ENCODE measurements at regions not wholly inside any gene's neighbourhood (a gene's known extent, or its start where the extent isn't known, plus 50 kb on each side); places are given as distances from the start of the nearest gene placed in this dataset.
"Not testable (repeated sequence)": the region's sequence is repeated elsewhere in the genome, so short reads cannot be mapped to it uniquely, and the experiment has no call there.

GRCh38 chr10:27388761-27389399, 115.2 kb upstream of the RAB18 start:
- peak; percentile 13 for DNase-seq (ENCODE audit: low spot score)

- DNase-seq (ENCODE audit: low spot score): no peak
Measured at GRCh38 chr10:27383595-27384542, 120.2 kb upstream of the RAB18 start.

GRCh38 chr10:27382176-27382575, 121.9 kb upstream of the RAB18 start:
- no peak for DNase-seq (ENCODE audit: low spot score)

GRCh38 chr10:27380929-27381358, 123.2 kb upstream of the RAB18 start:
- DNase-seq (ENCODE audit: low spot score): no peak

GRCh38 chr10:27379041-27379440, 125.1 kb upstream of the RAB18 start:
- not testable (repeated sequence) for DNase-seq (ENCODE audit: low spot score)

GRCh38 chr10:27373566-27374160, 130.4 kb upstream of the RAB18 start:
- DNase-seq (ENCODE audit: low spot score): no peak

GRCh38 chr10:27372095-27372494, 131.5 kb upstream of the ACBD5 start:
- peak; percentile 7 for DNase-seq (ENCODE audit: low spot score)

GRCh38 chr10:27371375-27371774, 130.8 kb upstream of the ACBD5 start:
- DNase-seq (ENCODE audit: low spot score): not testable (repeated sequence)

- DNase-seq (ENCODE audit: low spot score): peak; percentile 31
Measured at GRCh38 chr10:27369880-27370279, 129.3 kb upstream of the ACBD5 start.

GRCh38 chr10:27368706-27369105, 128.1 kb upstream of the ACBD5 start:
- DNase-seq (ENCODE audit: low spot score): no peak

GRCh38 chr10:27366769-27367168, 126.2 kb upstream of the ACBD5 start:
- DNase-seq (ENCODE audit: low spot score): no peak

- no peak for DNase-seq (ENCODE audit: low spot score)
Measured at GRCh38 chr10:27364028-27364427, 123.4 kb upstream of the ACBD5 start.

GRCh38 chr10:27360581-27361172, 120.1 kb upstream of the ACBD5 start:
- peak; percentile 40 for DNase-seq (ENCODE audit: low spot score)

GRCh38 chr10:27359792-27360355, 119.3 kb upstream of the ACBD5 start:
- no peak for DNase-seq (ENCODE audit: low spot score)

- DNase-seq (ENCODE audit: low spot score): no peak
Measured at GRCh38 chr10:27356738-27357137, 116.1 kb upstream of the ACBD5 start.

GRCh38 chr10:27355918-27356573, 115.4 kb upstream of the ACBD5 start:
- no peak for DNase-seq (ENCODE audit: low spot score)

GRCh38 chr10:27354643-27355270, 114.2 kb upstream of the ACBD5 start:
- not testable (repeated sequence) for DNase-seq (ENCODE audit: low spot score)

GRCh38 chr10:27354100-27354499, 113.5 kb upstream of the ACBD5 start:
- DNase-seq (ENCODE audit: low spot score): not testable (repeated sequence)

- no peak for DNase-seq (ENCODE audit: low spot score)
Measured at GRCh38 chr10:27349987-27350386, 109.4 kb upstream of the ACBD5 start.

GRCh38 chr10:27347827-27348207, 107.2 kb upstream of the ACBD5 start:
- not testable (repeated sequence) for DNase-seq (ENCODE audit: low spot score)

GRCh38 chr10:27345455-27345920, 104.9 kb upstream of the ACBD5 start:
- no peak for DNase-seq (ENCODE audit: low spot score)
